ENCODE measurements at regions not wholly inside any gene's neighbourhood (a gene's known extent, or its start where the extent isn't known, plus 50 kb on each side); places are given as distances from the start of the nearest gene placed in this dataset.
"Not testable (repeated sequence)": the region's sequence is repeated elsewhere in the genome, so short reads cannot be mapped to it uniquely, and the experiment has no call there.

- peaks cover 3% of the 10 kb centered on the region for H3K9me3 Mint-ChIP-seq (ENCODE audit: low read depth)
- H3K4me3 Mint-ChIP-seq (ENCODE audit: low read depth): no peak overlapping the region
- no peak overlapping the region for H3K27ac Mint-ChIP-seq
- H3K4me1 Mint-ChIP-seq (ENCODE audit: low read depth): peaks cover 24% of the 10 kb centered on the region
- no peaks in the 10 kb centered on the region for H3K36me3 Mint-ChIP-seq (ENCODE audit: insufficient read depth)
- DNase-seq (ENCODE audit: low spot score, unreplicated experiment): no peak
- TF ChIP-seq CTCF (IDR thresholded peaks at IDR 0.05; ENCODE audit: unreplicated experiment): no peak
- no peaks in the 10 kb centered on the region for H3K27me3 Mint-ChIP-seq
Measured at GRCh38 chr14:30389134-30389876, 169.7 kb upstream of the G2E3 start.

- Mint-ChIP-seq H3K4me1 (ENCODE audit: low read depth) (peaks cover 24% of the 10 kb centered on the region), H3K27ac (no peak overlapping the region), H3K4me3 (ENCODE audit: low read depth) (no peak overlapping the region), H3K9me3 (ENCODE audit: low read depth) (peaks cover 3% of the 10 kb centered on the region), H3K27me3 (no peaks in the 10 kb centered on the region), H3K36me3 (ENCODE audit: insufficient read depth) (no peaks in the 10 kb centered on the region)
- TF ChIP-seq CTCF (IDR thresholded peaks at IDR 0.05; ENCODE audit: unreplicated experiment): no peak
- no peak for DNase-seq (ENCODE audit: low spot score, unreplicated experiment)
Measured at GRCh38 chr14:30389877-30390385, 169.0 kb upstream of the G2E3 start.

- H3K4me3 Mint-ChIP-seq (ENCODE audit: low read depth): no peak overlapping the region
- TF ChIP-seq CTCF (IDR thresholded peaks at IDR 0.05; ENCODE audit: unreplicated experiment): no peak
Measured at GRCh38 chr14:30395065-30395464, 163.9 kb upstream of the G2E3 start.

GRCh38 chr14:30402846-30403245 lies 156.1 kb upstream of the G2E3 start:
- Mint-ChIP-seq H3K27me3 (no peaks in the 10 kb centered on the region), H3K36me3 (ENCODE audit: insufficient read depth) (no peaks in the 10 kb centered on the region), H3K9me3 (ENCODE audit: low read depth) (peaks cover 16% of the 10 kb centered on the region), H3K4me3 (ENCODE audit: low read depth) (no peak overlapping the region), H3K4me1 (ENCODE audit: low read depth) (peaks cover 8% of the 10 kb centered on the region), H3K27ac (no peak overlapping the region)
- TF ChIP-seq CTCF (IDR thresholded peaks at IDR 0.05; ENCODE audit: unreplicated experiment): no peak
- DNase-seq (ENCODE audit: low spot score, unreplicated experiment): no peak

More at GRCh38 chr14:30395065-30395464, 163.9 kb upstream of the G2E3 start:
- H3K27me3 Mint-ChIP-seq: no peaks in the 10 kb centered on the region
- no peaks in the 10 kb centered on the region for H3K36me3 Mint-ChIP-seq (ENCODE audit: insufficient read depth)
- H3K27ac Mint-ChIP-seq: no peak overlapping the region
- peaks cover 4% of the 10 kb centered on the region for H3K4me1 Mint-ChIP-seq (ENCODE audit: low read depth)
- DNase-seq (ENCODE audit: low spot score, unreplicated experiment): no peak
- peaks cover 3% of the 10 kb centered on the region for H3K9me3 Mint-ChIP-seq (ENCODE audit: low read depth)

- Mint-ChIP-seq H3K36me3 (ENCODE audit: insufficient read depth) (no peaks in the 10 kb centered on the region), H3K9me3 (ENCODE audit: low read depth) (peaks cover 19% of the 10 kb centered on the region), H3K27ac (no peak overlapping the region), H3K4me1 (ENCODE audit: low read depth) (peaks cover 8% of the 10 kb centered on the region), H3K27me3 (no peaks in the 10 kb centered on the region), H3K4me3 (ENCODE audit: low read depth) (no peak overlapping the region)
- TF ChIP-seq CTCF (IDR thresholded peaks at IDR 0.05; ENCODE audit: unreplicated experiment): no peak
- DNase-seq (ENCODE audit: low spot score, unreplicated experiment): no peak
Measured at GRCh38 chr14:30403791-30404190, 155.2 kb upstream of the G2E3 start.

- not testable (repeated sequence) for H3K4me3 Mint-ChIP-seq (ENCODE audit: low read depth); H3K4me1 Mint-ChIP-seq (ENCODE audit: low read depth); H3K36me3 Mint-ChIP-seq (ENCODE audit: insufficient read depth); H3K27me3 Mint-ChIP-seq; H3K27ac Mint-ChIP-seq; DNase-seq (ENCODE audit: low spot score, unreplicated experiment)
- peaks cover 24% of the 10 kb centered on the region for H3K9me3 Mint-ChIP-seq (ENCODE audit: low read depth)
Measured at GRCh38 chr14:30409508-30410015, 149.4 kb upstream of the G2E3 start.

Measured in progenitor cell of endocrine pancreas (in vitro differentiated cells).